AG10803 (cell line): ENCODE measurements at regions not wholly inside any gene's neighbourhood (a gene's known extent, or its start where the extent isn't known, plus 50 kb on each side); places are given as distances from the start of the nearest gene placed in this dataset.

Experiments
- DNase-seq: peaks from one replicate; pipeline ENCODE4 v3.0.0; 2010; ENCODE audit warnings: low read depth
- H3K4me3 ChIP-seq: 2 replicates; pipeline ENCODE4 v1.5.1; 2011; ENCODE audit warnings: mild to moderate bottlenecking, low read length, control low read depth
- CTCF ChIP-seq: conservative IDR thresholded peaks from 2 replicates; pipeline ENCODE4 v1.5.1; 2011; ENCODE audit warnings: mild to moderate bottlenecking, low read length, control low read depth, inconsistent platforms

GRCh38 chr13:91108315-91108714 is 239.2 kb upstream of the MIR17HG start:
- H3K4me3 ChIP-seq = no peak overlapping the region
- no peak for DNase-seq
- TF ChIP-seq CTCF = no peak

GRCh38 chr13:91111476-91112200 is 235.8 kb upstream of the MIR17HG start:
- TF ChIP-seq CTCF = no peak
- no peak for DNase-seq
- H3K4me3 ChIP-seq = no peak overlapping the region

GRCh38 chr13:91112201-91112923 is 235.1 kb upstream of the MIR17HG start:
- DNase-seq = no peak
- TF ChIP-seq CTCF = no peak
- no peak overlapping the region for H3K4me3 ChIP-seq

- no peak for TF ChIP-seq CTCF
- H3K4me3 ChIP-seq = no peak overlapping the region
- no peak for DNase-seq
Observed at GRCh38 chr13:91112924-91113277, 234.6 kb upstream of the MIR17HG start.

GRCh38 chr13:91115776-91116175 is 231.7 kb upstream of the MIR17HG start:
- no peak for TF ChIP-seq CTCF
- no peak for DNase-seq
- no peak overlapping the region for H3K4me3 ChIP-seq

- no peak overlapping the region for H3K4me3 ChIP-seq
- no peak for TF ChIP-seq CTCF
- no peak for DNase-seq
Observed at GRCh38 chr13:91117351-91117750, 230.1 kb upstream of the MIR17HG start.

- H3K4me3 ChIP-seq = no peak overlapping the region
- DNase-seq = no peak
- TF ChIP-seq CTCF = no peak
Observed at GRCh38 chr13:91119643-91120042, 227.8 kb upstream of the MIR17HG start.
